Activated CD8-positive, alpha-beta memory T cell treated with anti-CD3 and anti-CD28 coated beads, Interleukin-2, amount 50 U/mL, for 24 hours (primary cell): ENCODE measurements at regions not wholly inside any gene's neighbourhood (a gene's known extent, or its start where the extent isn't known, plus 50 kb on each side); places are given as distances from the start of the nearest gene placed in this dataset.
"Not testable (repeated sequence)": the region's sequence is repeated elsewhere in the genome, so short reads cannot be mapped to it uniquely, and the experiment has no call there.

ENCODE experiments used
- DNase-seq: peaks from one replicate; pipeline ENCODE4 v3.0.0-alpha.2; 2020; ENCODE audit errors: extremely low read depth

GRCh38 chr1:58934706-58935105 lies 150.9 kb upstream of the JUN start:
- DNase-seq: no peak

GRCh38 chr1:58936973-58937372 lies 153.1 kb upstream of the JUN start:
- DNase-seq: no peak

GRCh38 chr1:58939146-58939545 lies 155.3 kb upstream of the JUN start:
- DNase-seq: no peak

- DNase-seq: no peak
These were observed 156.0 kb upstream of the JUN start for GRCh38 chr1:58939666-58940370.

GRCh38 chr1:58941471-58942289 lies 157.8 kb upstream of the JUN start:
- DNase-seq: no peak

GRCh38 chr1:58942759-58943191 lies 158.9 kb upstream of the JUN start:
- DNase-seq: no peak

GRCh38 chr1:58943776-58944175 lies 159.9 kb upstream of the JUN start:
- no peak for DNase-seq

- no peak for DNase-seq
These were observed 160.6 kb upstream of the JUN start for GRCh38 chr1:58944439-58944838.

- DNase-seq: no peak
These were observed 162.5 kb upstream of the JUN start for GRCh38 chr1:58946390-58946789.

- no peak for DNase-seq
These were observed 164.8 kb upstream of the JUN start for GRCh38 chr1:58948671-58949070.

- no peak for DNase-seq
These were observed 165.8 kb upstream of the JUN start for GRCh38 chr1:58949551-58950220.

GRCh38 chr1:58950897-58951296 lies 167.1 kb upstream of the JUN start:
- no peak for DNase-seq

- DNase-seq: not testable (repeated sequence)
These were observed 170.1 kb upstream of the JUN start for GRCh38 chr1:58953951-58954350.

GRCh38 chr1:58963287-58963686 lies 179.4 kb upstream of the JUN start:
- not testable (repeated sequence) for DNase-seq

- no peak for DNase-seq
These were observed 180.6 kb upstream of the JUN start for GRCh38 chr1:58964428-58964827.

- DNase-seq: no peak
These were observed 181.0 kb upstream of the JUN start for GRCh38 chr1:58964880-58965279.

- DNase-seq: no peak
These were observed 182.5 kb upstream of the JUN start for GRCh38 chr1:58966103-58966916.

GRCh38 chr1:58966917-58967740 lies 183.3 kb upstream of the JUN start:
- DNase-seq: no peak

- DNase-seq: no peak
These were observed 184.6 kb upstream of the JUN start for GRCh38 chr1:58968360-58968952.

- not testable (repeated sequence) for DNase-seq
These were observed 185.3 kb upstream of the JUN start for GRCh38 chr1:58969176-58969575.
